Trophoblast cell (in vitro differentiated cells and primary cell): ENCODE measurements at regions not wholly inside any gene's neighbourhood (a gene's known extent, or its start where the extent isn't known, plus 50 kb on each side); places are given as distances from the start of the nearest gene placed in this dataset.

Experiments used
- DNase-seq, 2 donors: peaks; one replicate each; pipeline ENCODE4 v3.0.0-alpha.2; 2016
- H2AFZ ChIP-seq: 2 replicates; pipeline ENCODE4 v1.6.1; 2013; ENCODE audit warnings: low read length, moderate library complexity, mild to moderate bottlenecking; ENCODE audit not compliant: insufficient read depth, poor library complexity
- H2AK5ac ChIP-seq: 2 replicates; pipeline ENCODE4 v1.6.1; 2013; ENCODE audit warnings: mild to moderate bottlenecking, low read length
- H2BK120ac ChIP-seq: 2 replicates; pipeline ENCODE4 v1.6.1; 2013; ENCODE audit warnings: low read length, mild to moderate bottlenecking, moderate library complexity; ENCODE audit not compliant: insufficient read depth, poor library complexity
- H2BK12ac ChIP-seq: 2 replicates; pipeline ENCODE4 v1.6.1; 2013; ENCODE audit warnings: mild to moderate bottlenecking, low read length, moderate library complexity
- H2BK5ac ChIP-seq: 2 replicates; pipeline ENCODE4 v1.6.1; 2013; ENCODE audit warnings: low read length, low read depth, moderate library complexity, mild to moderate bottlenecking; ENCODE audit not compliant: poor library complexity
- H3K14ac ChIP-seq: 2 replicates; pipeline ENCODE4 v1.6.1; 2013; ENCODE audit warnings: mild to moderate bottlenecking, low read length
- H3K18ac ChIP-seq: 2 replicates; pipeline ENCODE4 v1.6.1; 2013; ENCODE audit warnings: mild to moderate bottlenecking, low read length
- H3K23ac ChIP-seq: 2 replicates; pipeline ENCODE4 v1.6.1; 2013; ENCODE audit warnings: low read length
- H3K27ac ChIP-seq: 2 replicates; pipeline ENCODE4 v1.5.1; 2013; ENCODE audit warnings: low read depth, mild to moderate bottlenecking, inconsistent platforms, low read length, moderate library complexity
- H3K27me3 ChIP-seq: 2 replicates; pipeline ENCODE4 v1.6.1; 2013; ENCODE audit warnings: inconsistent platforms, mild to moderate bottlenecking, low read length, moderate library complexity; ENCODE audit not compliant: insufficient read depth
- H3K36me3 ChIP-seq, 2 experiments: 1 replicate in 1 of 2; 2 replicates in 1 of 2; pipeline ENCODE4 v1.6.1; 2013; ENCODE audit warnings: low read length in 2 of 2, mild to moderate bottlenecking in 2 of 2, moderate library complexity in 1 of 2; ENCODE audit not compliant: insufficient read depth in 2 of 2, control insufficient read depth in 1 of 2
- H3K4ac ChIP-seq: 2 replicates; pipeline ENCODE4 v1.6.1; 2013; ENCODE audit warnings: low read depth, mild to moderate bottlenecking, low read length, moderate library complexity
- H3K4me1 ChIP-seq, 2 experiments: 1 replicate in 1 of 2; 2 replicates in 1 of 2; pipeline ENCODE4 v1.6.1; 2013; ENCODE audit warnings: low read length in 2 of 2, mild to moderate bottlenecking in 2 of 2, moderate library complexity in 1 of 2; ENCODE audit not compliant: insufficient read depth in 2 of 2, control insufficient read depth in 1 of 2
- H3K4me2 ChIP-seq: 2 replicates; pipeline ENCODE4 v1.6.1; 2013; ENCODE audit warnings: inconsistent platforms, mild to moderate bottlenecking, low read length, moderate library complexity
- H3K4me3 ChIP-seq: 2 replicates; pipeline ENCODE4 v1.5.1; 2013; ENCODE audit warnings: mild to moderate bottlenecking, low read depth, low read length, inconsistent platforms
- H3K79me1 ChIP-seq: one replicate; pipeline ENCODE4 v1.6.1; 2013; ENCODE audit warnings: low read length
- H3K79me2 ChIP-seq: 2 replicates; pipeline ENCODE4 v1.6.1; 2013; ENCODE audit warnings: low read length, mild to moderate bottlenecking; ENCODE audit not compliant: control insufficient read depth, insufficient read depth, poor library complexity
- H3K9ac ChIP-seq: 2 replicates; pipeline ENCODE4 v1.6.1; 2013; ENCODE audit warnings: mild to moderate bottlenecking, low read length
- H3K9me3 ChIP-seq: 2 replicates; pipeline ENCODE4 v1.6.1; 2013; ENCODE audit warnings: low read depth, mild to moderate bottlenecking, control low read depth, inconsistent platforms, low read length; ENCODE audit not compliant: insufficient read depth
- H4K12ac ChIP-seq: 2 replicates; pipeline ENCODE4 v1.6.1; 2013; ENCODE audit warnings: low read depth, mild to moderate bottlenecking, low read length, moderate library complexity
- H4K8ac ChIP-seq: 2 replicates; pipeline ENCODE4 v1.6.1; 2013; ENCODE audit warnings: low read depth, mild to moderate bottlenecking, low read length, moderate library complexity
- H4K91ac ChIP-seq: one replicate; pipeline ENCODE4 v1.6.1; 2013; ENCODE audit warnings: low read depth, mild to moderate bottlenecking, low read length, moderate library complexity
- WGBS: extraction: QIAGEN DNeasy Blood & Tissue Kit; methylation state at CpG from one replicate; pipeline ENCODE4 v1.1.7; 2013; ENCODE audit warnings: missing lambda C conversion rate; ENCODE audit not compliant: insufficient read length, insufficient coverage; ENCODE audit errors: extremely low coverage; 5-methylcytosine and 5-hydroxymethylcytosine counted together

- no peak overlapping the region for H2AK5ac ChIP-seq
- no peak overlapping the region for H2BK12ac ChIP-seq
- DNase-seq = no peak
- WGBS = no CpG with 5 or more reads among the region's 6 CpGs
- no peaks in the 10 kb centered on the region for H3K9me3 ChIP-seq
- no peaks in the 10 kb centered on the region for H3K36me3 ChIP-seq
- no peak overlapping the region for H3K4me3 ChIP-seq
- no peak overlapping the region for H2AFZ ChIP-seq
- no peak overlapping the region for H3K23ac ChIP-seq
- no peaks in the 10 kb centered on the region for H3K79me1 ChIP-seq
- H3K4me2 ChIP-seq = no peak overlapping the region
- H4K12ac ChIP-seq = no peak overlapping the region
- H3K79me2 ChIP-seq = no peaks in the 10 kb centered on the region
- H3K18ac ChIP-seq = no peak overlapping the region
- no peak overlapping the region for H3K9ac ChIP-seq
- no peak overlapping the region for H2BK5ac ChIP-seq
- no peak overlapping the region for H3K14ac ChIP-seq
- no peak overlapping the region for H3K4ac ChIP-seq
- H4K91ac ChIP-seq = no peak overlapping the region
- no peak overlapping the region for H4K8ac ChIP-seq
- H3K27ac ChIP-seq = no peak overlapping the region
- H3K4me1 ChIP-seq = no peaks in the 10 kb centered on the region
- H3K27me3 ChIP-seq = no peaks in the 10 kb centered on the region
- H2BK120ac ChIP-seq = no peak overlapping the region
Observed at GRCh38 chr16:18049547-18050133, 286.9 kb downstream of the NPIPA8 start.

GRCh38 chr16:18048853-18049546 is 287.5 kb downstream of the NPIPA8 start:
- WGBS = no CpG with 5 or more reads among the region's 4 CpGs
- no peak overlapping the region for H2BK120ac ChIP-seq

GRCh38 chr16:18047761-18048160 is 288.8 kb downstream of the NPIPA8 start:
- H3K27me3 ChIP-seq = no peaks in the 10 kb centered on the region
- H4K8ac ChIP-seq = no peak overlapping the region
- H3K36me3 ChIP-seq = no peaks in the 10 kb centered on the region
- no CpG with 5 or more reads among the region's 6 CpGs for WGBS
- DNase-seq = no peak
- H2AFZ ChIP-seq = no peak overlapping the region
- no peaks in the 10 kb centered on the region for H3K4me1 ChIP-seq
- no peak overlapping the region for H2AK5ac ChIP-seq
- no peak overlapping the region for H2BK12ac ChIP-seq
- no peak overlapping the region for H4K12ac ChIP-seq
- no peak overlapping the region for H3K4me2 ChIP-seq
- H2BK120ac ChIP-seq = no peak overlapping the region
- H3K79me1 ChIP-seq = no peaks in the 10 kb centered on the region
- no peak overlapping the region for H3K9ac ChIP-seq
- H3K14ac ChIP-seq = no peak overlapping the region
- H3K9me3 ChIP-seq = no peaks in the 10 kb centered on the region
- H4K91ac ChIP-seq = no peak overlapping the region
- H3K27ac ChIP-seq = no peak overlapping the region
- H3K79me2 ChIP-seq = no peaks in the 10 kb centered on the region
- no peak overlapping the region for H3K4me3 ChIP-seq
- no peak overlapping the region for H3K18ac ChIP-seq
- H2BK5ac ChIP-seq = no peak overlapping the region
- H3K4ac ChIP-seq = no peak overlapping the region
- H3K23ac ChIP-seq = no peak overlapping the region

More at GRCh38 chr16:18048853-18049546, 287.5 kb downstream of the NPIPA8 start:
- no peaks in the 10 kb centered on the region for H3K79me1 ChIP-seq
- H3K9me3 ChIP-seq = no peaks in the 10 kb centered on the region
- no peak overlapping the region for H2BK12ac ChIP-seq
- no peak overlapping the region for H2BK5ac ChIP-seq
- H3K4me1 ChIP-seq = no peaks in the 10 kb centered on the region
- H3K18ac ChIP-seq = no peak overlapping the region
- no peak overlapping the region for H3K9ac ChIP-seq
- no peak overlapping the region for H3K14ac ChIP-seq
- H2AFZ ChIP-seq = no peak overlapping the region
- H3K4me3 ChIP-seq = no peak overlapping the region
- H4K91ac ChIP-seq = no peak overlapping the region
- H3K4ac ChIP-seq = no peak overlapping the region
- no peak overlapping the region for H3K23ac ChIP-seq
- H3K36me3 ChIP-seq = no peaks in the 10 kb centered on the region
- H3K27me3 ChIP-seq = no peaks in the 10 kb centered on the region
- no peak overlapping the region for H2AK5ac ChIP-seq
- no peak overlapping the region for H4K8ac ChIP-seq
- H3K27ac ChIP-seq = no peak overlapping the region
- H4K12ac ChIP-seq = no peak overlapping the region
- no peaks in the 10 kb centered on the region for H3K79me2 ChIP-seq
- no peak overlapping the region for H3K4me2 ChIP-seq
- DNase-seq = no peak

- no peak overlapping the region for H2AK5ac ChIP-seq
- no peak for DNase-seq
- no peak overlapping the region for H3K18ac ChIP-seq
- H3K9ac ChIP-seq = no peak overlapping the region
- H3K9me3 ChIP-seq = no peaks in the 10 kb centered on the region
- no peaks in the 10 kb centered on the region for H3K4me1 ChIP-seq
- no peaks in the 10 kb centered on the region for H3K79me1 ChIP-seq
- H3K27me3 ChIP-seq = no peaks in the 10 kb centered on the region
- H3K4ac ChIP-seq = no peak overlapping the region
- no peaks in the 10 kb centered on the region for H3K79me2 ChIP-seq
- no peak overlapping the region for H3K14ac ChIP-seq
- no peaks in the 10 kb centered on the region for H3K36me3 ChIP-seq
- H2BK5ac ChIP-seq = no peak overlapping the region
- no peak overlapping the region for H3K4me2 ChIP-seq
- no peak overlapping the region for H3K27ac ChIP-seq
- H4K12ac ChIP-seq = no peak overlapping the region
- no peak overlapping the region for H3K4me3 ChIP-seq
- WGBS = no CpG with 5 or more reads among the region's 6 CpGs
- H3K23ac ChIP-seq = no peak overlapping the region
- H2AFZ ChIP-seq = no peak overlapping the region
- H4K91ac ChIP-seq = no peak overlapping the region
- H4K8ac ChIP-seq = no peak overlapping the region
- no peak overlapping the region for H2BK12ac ChIP-seq
- H2BK120ac ChIP-seq = no peak overlapping the region
Observed at GRCh38 chr16:18045356-18045755, 291.2 kb downstream of the NPIPA8 start.
